ENCODE measurements at regions not wholly inside any gene's neighbourhood (a gene's known extent, or its start where the extent isn't known, plus 50 kb on each side); places are given as distances from the start of the nearest gene placed in this dataset.
A peak's percentile ranks its signal among the peaks of the same experiment; 100 is the strongest.

GRCh38 chr10:78570633-78571235, 498.0 kb upstream of the ZMIZ1 start:
- H3K9me3 ChIP-seq = no peaks in the 10 kb centered on the region
- DNase-seq = peak; percentile 28
- peaks cover 22% of the 10 kb centered on the region for H3K4me1 ChIP-seq
- no peaks in the 10 kb centered on the region for H3K36me3 ChIP-seq
- no peaks in the 10 kb centered on the region for H3K27me3 ChIP-seq
- TF ChIP-seq CTCF (IDR thresholded peaks at IDR 0.05; ENCODE audit: low read depth, low read length) = no peak
- H3K4me3 ChIP-seq (ENCODE audit: low read depth, low read length) = no peak overlapping the region

- TF ChIP-seq CTCF (IDR thresholded peaks at IDR 0.05; ENCODE audit: low read depth, low read length) = no peak
- H3K36me3 ChIP-seq = no peaks in the 10 kb centered on the region
- no peak overlapping the region for H3K4me3 ChIP-seq (ENCODE audit: low read depth, low read length)
- DNase-seq = no peak
- H3K27me3 ChIP-seq = no peaks in the 10 kb centered on the region
- no peaks in the 10 kb centered on the region for H3K9me3 ChIP-seq
- H3K4me1 ChIP-seq = peaks cover 23% of the 10 kb centered on the region
These were observed 497.5 kb upstream of the ZMIZ1 start for GRCh38 chr10:78571286-78571685.

- H3K36me3 ChIP-seq = no peaks in the 10 kb centered on the region
- no peaks in the 10 kb centered on the region for H3K27me3 ChIP-seq
- no peak overlapping the region for H3K4me3 ChIP-seq (ENCODE audit: low read depth, low read length)
- H3K9me3 ChIP-seq = no peaks in the 10 kb centered on the region
- TF ChIP-seq CTCF (IDR thresholded peaks at IDR 0.05; ENCODE audit: low read depth, low read length) = no peak
- DNase-seq = no peak
- peaks cover 23% of the 10 kb centered on the region for H3K4me1 ChIP-seq
These were observed 496.9 kb upstream of the ZMIZ1 start for GRCh38 chr10:78571891-78572290.

GRCh38 chr10:78572565-78572964, 496.2 kb upstream of the ZMIZ1 start:
- Histone ChIP-seq H3K36me3 (no peaks in the 10 kb centered on the region), H3K9me3 (no peaks in the 10 kb centered on the region), H3K4me1 (peaks cover 23% of the 10 kb centered on the region), H3K27me3 (no peaks in the 10 kb centered on the region), H3K4me3 (ENCODE audit: low read depth, low read length) (no peak overlapping the region)
- no peak for DNase-seq
- no peak for TF ChIP-seq CTCF (IDR thresholded peaks at IDR 0.05; ENCODE audit: low read depth, low read length)

GRCh38 chr10:78574547-78574946, 494.2 kb upstream of the ZMIZ1 start:
- H3K27me3 ChIP-seq = no peaks in the 10 kb centered on the region
- no peak for TF ChIP-seq CTCF (IDR thresholded peaks at IDR 0.05; ENCODE audit: low read depth, low read length)
- no peaks in the 10 kb centered on the region for H3K9me3 ChIP-seq
- no peaks in the 10 kb centered on the region for H3K36me3 ChIP-seq
- peaks cover 30% of the 10 kb centered on the region for H3K4me1 ChIP-seq
- no peak overlapping the region for H3K4me3 ChIP-seq (ENCODE audit: low read depth, low read length)
- no peak for DNase-seq

- Histone ChIP-seq H3K4me1 (peaks cover 38% of the 10 kb centered on the region), H3K9me3 (no peaks in the 10 kb centered on the region), H3K4me3 (ENCODE audit: low read depth, low read length) (no peak overlapping the region), H3K27me3 (no peaks in the 10 kb centered on the region), H3K36me3 (no peaks in the 10 kb centered on the region)
- TF ChIP-seq CTCF (IDR thresholded peaks at IDR 0.05; ENCODE audit: low read depth, low read length) = no peak
- no peak for DNase-seq
These were observed 493.4 kb upstream of the ZMIZ1 start for GRCh38 chr10:78575400-78575799.
